Neural cell (in vitro differentiated cells): ENCODE measurements at regions not wholly inside any gene's neighbourhood (a gene's known extent, or its start where the extent isn't known, plus 50 kb on each side); places are given as distances from the start of the nearest gene placed in this dataset.

Experiments
- H2AFZ ChIP-seq: fragments of 200-600, 300-800 bp; sonication (generic), shearing (Covaris generic); 2 replicates; pipeline ENCODE4 v1.6.0; 2014; ENCODE audit warnings: low read depth, mild to moderate bottlenecking, antibody characterized with exemption, low read length, moderate library complexity
- H3F3A ChIP-seq: fragments of 200-600 bp; shearing (Covaris generic); 2 replicates; pipeline ENCODE4 v1.6.1; 2016; ENCODE audit warnings: mild to moderate bottlenecking, moderate library complexity, mixed read lengths, antibody characterized with exemption, low read length; ENCODE audit not compliant: insufficient read depth, poor library complexity, severe bottlenecking
- H3K27ac ChIP-seq: fragments of 200-600, 300-800 bp; sonication (generic), shearing (Covaris generic); 2 replicates; pipeline ENCODE4 v1.5.1; 2014; ENCODE audit warnings: mild to moderate bottlenecking, low read length, moderate library complexity
- H3K27me3 ChIP-seq: fragments of 300-800, 200-600 bp; sonication (generic), shearing (Covaris generic); 2 replicates; pipeline ENCODE4 v1.6.0; 2014; ENCODE audit warnings: mild to moderate bottlenecking, low read depth, low read length, moderate library complexity; ENCODE audit not compliant: insufficient read depth
- H3K36me3 ChIP-seq: fragments of 300-800, 200-600 bp; sonication (generic), shearing (Covaris generic); 2 replicates; pipeline ENCODE4 v1.5.1; 2014; ENCODE audit warnings: mild to moderate bottlenecking, antibody characterized with exemption, low read length, moderate library complexity; ENCODE audit not compliant: insufficient read depth
- H3K4me2 ChIP-seq: fragments of 300-800, 200-600 bp; sonication (generic), shearing (Covaris generic); 2 replicates; pipeline ENCODE4 v1.6.0; 2014; ENCODE audit warnings: mild to moderate bottlenecking, low read length
- H3K4me3 ChIP-seq: fragments of 300-800, 200-600 bp; sonication (generic), shearing (Covaris generic); 2 replicates; pipeline ENCODE4 v1.5.1; 2014; ENCODE audit warnings: mild to moderate bottlenecking, low read length, moderate library complexity
- H3K79me2 ChIP-seq: fragments of 200-600 bp; shearing (Covaris generic); replicated peaks from 2 replicates; pipeline ENCODE4 v1.6.0; 2014; ENCODE audit warnings: mild to moderate bottlenecking, low read length, moderate library complexity; ENCODE audit not compliant: insufficient read depth
- H3K9ac ChIP-seq: fragments of 300-800, 200-600 bp; sonication (generic), shearing (Covaris generic); 2 replicates; pipeline ENCODE4 v1.6.1; 2016; ENCODE audit warnings: mild to moderate bottlenecking, low read length, mixed read lengths
- H3K9me2 ChIP-seq: fragments of 200-600 bp; shearing (Covaris generic); 2 replicates; pipeline ENCODE4 v1.6.1; 2016; ENCODE audit warnings: mild to moderate bottlenecking, low read length, mixed read lengths; ENCODE audit not compliant: insufficient read depth
- H3K9me3 ChIP-seq: fragments of 200-600, 300-800 bp; sonication (generic), shearing (Covaris generic); 2 replicates; pipeline ENCODE4 v1.6.1; 2016; ENCODE audit warnings: mild to moderate bottlenecking, mixed run types, low read length, moderate library complexity, mixed read lengths
- H4K20me1 ChIP-seq: fragments of 200-600 bp; shearing (Covaris generic); 2 replicates; pipeline ENCODE4 v1.6.1; 2016; ENCODE audit warnings: mild to moderate bottlenecking, mixed run types; ENCODE audit not compliant: insufficient read depth
- CTCF ChIP-seq: fragments of 450-650 bp; IDR thresholded peaks from 2 replicates; pipeline ENCODE4 v1.5.1; 2014; ENCODE audit warnings: antibody characterized with exemption, mild to moderate bottlenecking, moderate library complexity; ENCODE audit not compliant: poor library complexity, severe bottlenecking
- EP300 ChIP-seq: fragments of 450-650 bp; conservative IDR thresholded peaks from 2 replicates; pipeline ENCODE4 v1.6.1; 2014; ENCODE audit warnings: antibody characterized with exemption, mild to moderate bottlenecking, moderate library complexity; ENCODE audit not compliant: poor library complexity, severe bottlenecking
- EZH2 ChIP-seq: fragments of 200-600, 300-800 bp; shearing (Covaris generic), sonication (generic); IDR thresholded peaks from 2 replicates; pipeline ENCODE4 v1.6.1; 2014; ENCODE audit warnings: antibody characterized with exemption, low read length, borderline replicate concordance, mild to moderate bottlenecking; ENCODE audit not compliant: insufficient read depth, poor library complexity, severe bottlenecking
- MXI1 ChIP-seq: fragments of 450-650 bp; conservative IDR thresholded peaks from 2 replicates; pipeline ENCODE4 v1.6.1; 2014; ENCODE audit warnings: antibody characterized with exemption, mild to moderate bottlenecking; ENCODE audit not compliant: poor library complexity, severe bottlenecking
- POLR2AphosphoS5 ChIP-seq: IDR thresholded peaks from 2 replicates; pipeline ENCODE4 v1.6.1; 2012
- RAD21 ChIP-seq: fragments of 450-650 bp; conservative IDR thresholded peaks from 2 replicates; pipeline ENCODE4 v1.6.1; 2014; ENCODE audit warnings: antibody characterized with exemption, mild to moderate bottlenecking, moderate library complexity
- REST ChIP-seq: IDR thresholded peaks from 2 replicates; pipeline ENCODE4 v1.6.1; 2012; ENCODE audit warnings: borderline replicate concordance
- SMC3 ChIP-seq: fragments of 450-650 bp; conservative IDR thresholded peaks from 2 replicates; pipeline ENCODE4 v1.6.1; 2014; ENCODE audit warnings: antibody characterized with exemption, mild to moderate bottlenecking, moderate library complexity; ENCODE audit not compliant: poor library complexity
- TAF1 ChIP-seq: IDR thresholded peaks from 2 replicates; pipeline ENCODE4 v1.6.1; 2012; ENCODE audit warnings: low read depth

- no peaks in the 10 kb centered on the region for H3F3A ChIP-seq
- H3K27me3 ChIP-seq, result no peaks in the 10 kb centered on the region
- H2AFZ ChIP-seq, result no peak overlapping the region
- H3K9ac ChIP-seq, result no peak overlapping the region
- H4K20me1 ChIP-seq, result no peaks in the 10 kb centered on the region
- no peaks in the 10 kb centered on the region for H3K36me3 ChIP-seq
- H3K4me2 ChIP-seq, result no peak overlapping the region
- H3K9me3 ChIP-seq, result no peaks in the 10 kb centered on the region
- no peak overlapping the region for H3K27ac ChIP-seq
- no peak overlapping the region for H3K4me3 ChIP-seq
- TF ChIP-seq POLR2AphosphoS5, result no peak
- no peak for TF ChIP-seq SMC3
- no peak for TF ChIP-seq EP300
- TF ChIP-seq MXI1, result no peak
- TF ChIP-seq TAF1, result no peak
- no peak for TF ChIP-seq REST
- no peak for TF ChIP-seq RAD21
- no peak for TF ChIP-seq EZH2
- no peak for TF ChIP-seq CTCF
- H3K79me2 ChIP-seq, result no peaks in the 10 kb centered on the region
- no peaks in the 10 kb centered on the region for H3K9me2 ChIP-seq
Observed at GRCh38 chr4:60923075-60923474, 277.1 kb upstream of the ADGRL3 start.

- H3K9me3 ChIP-seq, result no peaks in the 10 kb centered on the region
- H3K4me2 ChIP-seq, result no peak overlapping the region
- H2AFZ ChIP-seq, result no peak overlapping the region
- no peaks in the 10 kb centered on the region for H3K9me2 ChIP-seq
- no peak overlapping the region for H3K27ac ChIP-seq
- no peak overlapping the region for H3K4me3 ChIP-seq
- no peaks in the 10 kb centered on the region for H3F3A ChIP-seq
- no peaks in the 10 kb centered on the region for H3K36me3 ChIP-seq
- TF ChIP-seq CTCF (no peak), EP300 (no peak), MXI1 (no peak), REST (no peak), TAF1 (no peak), SMC3 (no peak)
- no peaks in the 10 kb centered on the region for H3K79me2 ChIP-seq
- H3K27me3 ChIP-seq, result no peaks in the 10 kb centered on the region
- H4K20me1 ChIP-seq, result no peaks in the 10 kb centered on the region
- H3K9ac ChIP-seq, result no peak overlapping the region
Observed at GRCh38 chr4:60926624-60927023, 273.5 kb upstream of the ADGRL3 start.
